Neural progenitor cell (in vitro differentiated cells): ENCODE measurements at regions not wholly inside any gene's neighbourhood (a gene's known extent, or its start where the extent isn't known, plus 50 kb on each side); places are given as distances from the start of the nearest gene placed in this dataset.

Experiments
- DNase-seq: peaks from one replicate; pipeline ENCODE4 v3.0.0-alpha.2; 2016; ENCODE audit warnings: low spot score
- H2AFZ ChIP-seq: fragments of 200-600 bp; sonication (generic); replicated peaks from 2 replicates; pipeline ENCODE4 v1.6.1; 2016; ENCODE audit warnings: antibody characterized with exemption
- H3F3A ChIP-seq: fragments of 200-600 bp; sonication (generic); 2 replicates; pipeline ENCODE4 v1.6.1; 2016; ENCODE audit warnings: antibody characterized with exemption, low read depth
- H3K27ac ChIP-seq: fragments of 200-600 bp; sonication (generic); 2 replicates; pipeline ENCODE4 v1.5.1; 2016; ENCODE audit warnings: mild to moderate bottlenecking
- H3K27me3 ChIP-seq: fragments of 200-600 bp; sonication (generic); 2 replicates; pipeline ENCODE4 v1.6.1; 2016; ENCODE audit warnings: mild to moderate bottlenecking, moderate library complexity
- H3K36me3 ChIP-seq: fragments of 200-600 bp; sonication (generic); 2 replicates; pipeline ENCODE4 v1.5.1; 2016
- H3K4me1 ChIP-seq: fragments of 200-600 bp; sonication (generic); 2 replicates; pipeline ENCODE4 v1.6.1; 2016; ENCODE audit warnings: mixed run types
- H3K4me2 ChIP-seq: fragments of 200-600 bp; sonication (generic); 2 replicates; pipeline ENCODE4 v1.6.1; 2016
- H3K4me3 ChIP-seq: fragments of 200-600 bp; sonication (generic); 2 replicates; pipeline ENCODE4 v1.5.1; 2016
- H3K79me2 ChIP-seq: fragments of 200-600 bp; sonication (generic); 2 replicates; pipeline ENCODE4 v1.6.1; 2016; ENCODE audit warnings: low read depth
- H3K9ac ChIP-seq: fragments of 200-600 bp; sonication (generic); 2 replicates; pipeline ENCODE4 v1.6.1; 2016
- H3K9me3 ChIP-seq: fragments of 200-600 bp; sonication (generic); 2 replicates; pipeline ENCODE4 v1.5.1; 2016; ENCODE audit warnings: low read depth
- H4K20me1 ChIP-seq: fragments of 200-600 bp; sonication (generic); 2 replicates; pipeline ENCODE4 v1.6.1; 2016; ENCODE audit warnings: low read depth
- H3K27ac Mint-ChIP-seq: 3 replicates; pipeline ENCODE4 v1.8.0; 2021; ENCODE audit warnings: mixed read lengths
- H3K27me3 Mint-ChIP-seq: 2 replicates; pipeline ENCODE4 v1.8.0; 2022; ENCODE audit warnings: low read depth, mild to moderate bottlenecking, inconsistent platforms, moderate library complexity, mixed read lengths; ENCODE audit not compliant: insufficient read depth
- H3K36me3 Mint-ChIP-seq: 3 replicates; pipeline ENCODE4 v1.8.0; 2021; ENCODE audit warnings: mixed read lengths
- H3K4me1 Mint-ChIP-seq: 3 replicates; pipeline ENCODE4 v1.8.0; 2021; ENCODE audit warnings: mixed read lengths
- H3K4me3 Mint-ChIP-seq: 3 replicates; pipeline ENCODE4 v1.8.0; 2021; ENCODE audit warnings: mild to moderate bottlenecking, moderate library complexity, mixed read lengths
- H3K9me3 Mint-ChIP-seq: 3 replicates; pipeline ENCODE4 v1.8.0; 2020; ENCODE audit warnings: mixed read lengths
- EZH2 ChIP-seq: fragments of 200-600 bp; sonication (generic); IDR thresholded peaks from 2 replicates; pipeline ENCODE4 v1.6.1; 2017; ENCODE audit warnings: antibody characterized with exemption, mild to moderate bottlenecking, moderate library complexity
- EZH2phosphoT487 ChIP-seq: fragments of 200-600 bp; sonication (generic); IDR thresholded peaks from 2 replicates; pipeline ENCODE4 v1.6.1; 2017; ENCODE audit warnings: antibody characterized with exemption
- TF ChIP-seq, protein P1 (sequence below): fragments of 200-600 bp; sonication (generic); IDR thresholded peaks from 2 replicates; pipeline ENCODE4 v1.5.1; 2017; ENCODE audit warnings: antibody characterized with exemption, mild to moderate bottlenecking

DNA sequence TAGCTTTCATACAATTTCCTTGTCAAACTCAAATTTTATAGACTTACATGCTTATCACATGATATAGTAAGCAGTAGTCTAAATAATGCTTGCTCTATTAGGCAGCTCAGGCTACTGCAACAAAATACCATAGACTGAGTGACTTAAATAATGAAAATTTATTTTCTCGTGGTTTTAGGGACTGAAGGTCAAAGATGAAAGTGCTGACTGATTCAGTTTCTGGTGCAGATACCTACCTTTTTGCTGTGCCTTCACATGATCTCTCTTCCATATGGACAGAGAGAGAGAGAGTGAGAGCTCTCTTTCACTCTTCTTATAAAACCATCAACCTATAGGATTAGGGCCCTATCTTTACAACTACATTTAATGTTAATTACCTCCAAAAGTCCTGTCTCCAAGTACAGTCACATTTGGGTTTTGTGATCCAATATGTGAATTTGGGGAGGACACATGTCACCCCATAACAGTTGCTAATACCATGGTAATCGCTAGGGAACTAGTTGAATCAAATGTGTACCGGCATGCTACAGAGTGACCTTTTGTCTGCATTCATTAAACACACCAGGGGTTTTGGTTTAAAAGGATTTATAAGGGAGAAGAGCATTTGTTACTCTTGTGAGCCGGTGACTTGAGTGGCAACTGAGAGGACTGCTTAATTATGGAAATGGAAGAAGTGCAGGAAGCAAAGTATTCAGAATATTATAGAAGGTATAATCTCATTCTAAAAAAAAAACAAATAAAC, 723.4 kb upstream of the LRRTM4 start:
- Histone ChIP-seq H3K27ac (no peak overlapping the region), H3F3A (peaks cover 4% of the 10 kb centered on the region)

DNA sequence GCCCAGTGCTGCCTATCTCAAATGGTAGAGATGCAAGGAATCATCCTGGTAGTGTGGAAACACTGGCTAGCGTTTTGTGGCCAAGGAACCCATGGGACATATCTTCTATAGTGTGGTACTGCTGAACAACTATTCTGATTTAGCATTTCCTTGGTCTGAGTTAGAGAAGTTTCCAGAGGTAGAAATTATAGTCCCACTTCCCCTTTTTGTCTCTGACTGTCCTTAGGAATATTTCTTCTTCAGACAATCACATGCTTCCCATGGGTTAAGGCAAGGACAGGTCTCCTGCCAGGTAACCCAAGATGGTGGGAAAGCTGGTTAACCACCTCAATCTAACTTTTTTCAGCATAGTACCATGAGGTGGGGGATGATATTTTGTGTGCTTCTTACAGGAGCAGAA, 729.5 kb upstream of the LRRTM4 start:
- Mint-ChIP-seq H3K27me3 (peaks cover 3% of the 10 kb centered on the region), H3K9me3 (peaks cover 22% of the 10 kb centered on the region), H3K36me3 (peaks cover 3% of the 10 kb centered on the region), H3K27ac (no peak overlapping the region), H3K4me3 (no peak overlapping the region), H3K4me1 (no peaks in the 10 kb centered on the region)
- no peaks in the 10 kb centered on the region for H3K9me3 ChIP-seq
- no peaks in the 10 kb centered on the region for H3K27me3 ChIP-seq
- no peak overlapping the region for H3K9ac ChIP-seq
- H4K20me1 ChIP-seq, result no peaks in the 10 kb centered on the region
- TF ChIP-seq EZH2 (no peak), EZH2phosphoT487 (no peak)
- TF ChIP-seq, protein P1, sequence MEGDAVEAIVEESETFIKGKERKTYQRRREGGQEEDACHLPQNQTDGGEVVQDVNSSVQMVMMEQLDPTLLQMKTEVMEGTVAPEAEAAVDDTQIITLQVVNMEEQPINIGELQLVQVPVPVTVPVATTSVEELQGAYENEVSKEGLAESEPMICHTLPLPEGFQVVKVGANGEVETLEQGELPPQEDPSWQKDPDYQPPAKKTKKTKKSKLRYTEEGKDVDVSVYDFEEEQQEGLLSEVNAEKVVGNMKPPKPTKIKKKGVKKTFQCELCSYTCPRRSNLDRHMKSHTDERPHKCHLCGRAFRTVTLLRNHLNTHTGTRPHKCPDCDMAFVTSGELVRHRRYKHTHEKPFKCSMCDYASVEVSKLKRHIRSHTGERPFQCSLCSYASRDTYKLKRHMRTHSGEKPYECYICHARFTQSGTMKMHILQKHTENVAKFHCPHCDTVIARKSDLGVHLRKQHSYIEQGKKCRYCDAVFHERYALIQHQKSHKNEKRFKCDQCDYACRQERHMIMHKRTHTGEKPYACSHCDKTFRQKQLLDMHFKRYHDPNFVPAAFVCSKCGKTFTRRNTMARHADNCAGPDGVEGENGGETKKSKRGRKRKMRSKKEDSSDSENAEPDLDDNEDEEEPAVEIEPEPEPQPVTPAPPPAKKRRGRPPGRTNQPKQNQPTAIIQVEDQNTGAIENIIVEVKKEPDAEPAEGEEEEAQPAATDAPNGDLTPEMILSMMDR, result no peak
- H3F3A ChIP-seq, result no peaks in the 10 kb centered on the region
- no peak overlapping the region for H3K27ac ChIP-seq
- H3K4me2 ChIP-seq, result no peak overlapping the region
- H3K4me3 ChIP-seq, result no peak overlapping the region
- H3K36me3 ChIP-seq, result no peaks in the 10 kb centered on the region
- no peaks in the 10 kb centered on the region for H3K79me2 ChIP-seq
- H3K4me1 ChIP-seq, result no peaks in the 10 kb centered on the region
- DNase-seq, result no peak
- no peak overlapping the region for H2AFZ ChIP-seq

More for the DNA sequence above, 723.4 kb upstream of the LRRTM4 start:
- peaks cover 21% of the 10 kb centered on the region for H3K9me3 Mint-ChIP-seq
- H3K4me2 ChIP-seq, result peak overlapping the region; percentile 27
- TF ChIP-seq EZH2phosphoT487, result peak; percentile 69
- TF ChIP-seq, protein P1, result no peak
- no peak for TF ChIP-seq EZH2
- no peak overlapping the region for H3K4me3 Mint-ChIP-seq
- no peak overlapping the region for H3K9ac ChIP-seq
- H3K4me1 ChIP-seq, result peaks cover 11% of the 10 kb centered on the region
- peaks cover 8% of the 10 kb centered on the region for H3K27me3 Mint-ChIP-seq
- peak; percentile 78 for DNase-seq
- H3K36me3 Mint-ChIP-seq, result peaks cover 5% of the 10 kb centered on the region
- no peak overlapping the region for H2AFZ ChIP-seq
- no peaks in the 10 kb centered on the region for H4K20me1 ChIP-seq
- H3K27me3 ChIP-seq, result no peaks in the 10 kb centered on the region
- peaks cover 12% of the 10 kb centered on the region for H3K4me1 Mint-ChIP-seq
- H3K36me3 ChIP-seq, result no peaks in the 10 kb centered on the region
- H3K9me3 ChIP-seq, result no peaks in the 10 kb centered on the region
- no peaks in the 10 kb centered on the region for H3K79me2 ChIP-seq
- no peak overlapping the region for H3K27ac Mint-ChIP-seq
- no peak overlapping the region for H3K4me3 ChIP-seq

DNA sequence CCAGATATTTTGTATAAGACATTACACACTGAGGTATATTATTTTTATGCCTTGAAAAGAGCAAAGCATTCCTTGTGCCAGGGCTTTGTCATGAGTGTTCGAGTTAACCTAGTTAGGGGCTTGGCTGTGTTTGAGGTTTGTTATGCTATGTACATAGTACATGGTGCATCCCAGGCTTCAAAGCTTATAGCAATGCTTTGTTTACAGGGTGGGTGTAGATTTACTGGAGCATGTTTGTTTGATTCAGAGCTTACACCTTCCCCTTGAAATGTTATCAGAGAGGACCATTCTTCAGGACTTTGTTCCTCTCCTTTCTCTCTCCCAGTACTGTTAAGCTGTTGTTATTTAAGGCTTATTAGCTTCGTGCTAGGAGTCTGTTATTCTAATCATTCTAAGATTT, 738.7 kb upstream of the LRRTM4 start:
- Mint-ChIP-seq H3K27me3 (no peaks in the 10 kb centered on the region), H3K36me3 (no peaks in the 10 kb centered on the region), H3K9me3 (no peaks in the 10 kb centered on the region), H3K27ac (no peak overlapping the region), H3K4me1 (peaks cover 16% of the 10 kb centered on the region), H3K4me3 (no peak overlapping the region)
- no peak overlapping the region for H3K9ac ChIP-seq
- H3K9me3 ChIP-seq, result no peaks in the 10 kb centered on the region
- no peaks in the 10 kb centered on the region for H4K20me1 ChIP-seq
- H3K4me3 ChIP-seq, result no peak overlapping the region
- TF ChIP-seq, protein P1, result no peak
- TF ChIP-seq EZH2phosphoT487 (no peak), EZH2 (no peak)
- H3K4me2 ChIP-seq, result no peak overlapping the region
- no peak overlapping the region for H3K27ac ChIP-seq
- no peaks in the 10 kb centered on the region for H3F3A ChIP-seq
- H3K79me2 ChIP-seq, result no peaks in the 10 kb centered on the region
- no peaks in the 10 kb centered on the region for H3K36me3 ChIP-seq
- H3K4me1 ChIP-seq, result peaks cover 8% of the 10 kb centered on the region
- H3K27me3 ChIP-seq, result no peaks in the 10 kb centered on the region
- DNase-seq, result no peak
- H2AFZ ChIP-seq, result no peak overlapping the region
